Nephron progenitor cell (in vitro differentiated cells): ENCODE measurements at regions not wholly inside any gene's neighbourhood (a gene's known extent, or its start where the extent isn't known, plus 50 kb on each side); places are given as distances from the start of the nearest gene placed in this dataset.
A peak's percentile ranks its signal among the peaks of the same experiment; 100 is the strongest.

Source experiments
- DNase-seq: peaks from one replicate; pipeline ENCODE4 v3.0.0; 2021
- H3K27ac Mint-ChIP-seq: 2 replicates; pipeline ENCODE4 v1.8.0; 2021; ENCODE audit warnings: mild to moderate bottlenecking, moderate library complexity, mixed read lengths
- H3K27me3 Mint-ChIP-seq: 2 replicates; pipeline ENCODE4 v1.8.0; 2021; ENCODE audit warnings: mild to moderate bottlenecking, low read depth, mixed read lengths; ENCODE audit not compliant: poor library complexity
- H3K36me3 Mint-ChIP-seq: 2 replicates; pipeline ENCODE4 v1.8.0; 2021; ENCODE audit warnings: low read depth, mixed read lengths
- H3K4me1 Mint-ChIP-seq: 2 replicates; pipeline ENCODE4 v1.8.0; 2021; ENCODE audit warnings: mixed read lengths
- H3K4me3 Mint-ChIP-seq: 2 replicates; pipeline ENCODE4 v1.8.0; 2021; ENCODE audit warnings: mild to moderate bottlenecking, moderate library complexity, mixed read lengths
- H3K9me3 Mint-ChIP-seq: 2 replicates; pipeline ENCODE4 v1.8.0; 2021; ENCODE audit warnings: mild to moderate bottlenecking, moderate library complexity, mixed read lengths
- CTCF ChIP-seq: fragments of 200-600 bp; sonication (generic); IDR thresholded peaks from 2 replicates; pipeline ENCODE4 v1.5.0; 2021; ENCODE audit warnings: antibody characterized with exemption

- Mint-ChIP-seq H3K4me1 (no peaks in the 10 kb centered on the region), H3K27ac (no peak overlapping the region), H3K4me3 (no peak overlapping the region), H3K27me3 (peaks cover 3% of the 10 kb centered on the region), H3K36me3 (no peaks in the 10 kb centered on the region), H3K9me3 (no peaks in the 10 kb centered on the region)
- no peak for TF ChIP-seq CTCF
- no peak for DNase-seq
Measured at GRCh38 chr4:32994981-32995881, 2275.1 kb downstream of the PCDH7 start.

DNA sequence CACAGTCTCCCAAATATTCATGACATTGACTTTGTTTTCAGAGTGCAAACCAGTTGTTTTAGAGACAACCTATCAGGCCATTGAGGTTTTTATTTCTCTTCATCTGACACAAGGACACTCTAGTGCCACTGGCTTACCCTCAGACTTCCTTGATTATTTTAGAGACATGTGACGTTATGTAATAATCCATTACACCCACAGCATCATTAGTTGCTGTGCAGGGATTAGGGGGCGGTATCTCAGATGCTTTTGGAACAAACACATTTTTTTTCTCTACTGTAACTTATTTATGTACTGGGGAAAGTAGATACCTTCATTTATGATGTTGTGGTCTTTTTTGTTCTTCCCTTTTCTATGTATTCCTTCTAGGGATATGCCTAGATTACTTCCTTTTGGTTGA is 2293.1 kb downstream of the PCDH7 start:
- TF ChIP-seq CTCF: no peak
- Mint-ChIP-seq H3K4me1 (no peaks in the 10 kb centered on the region), H3K4me3 (no peak overlapping the region), H3K9me3 (no peaks in the 10 kb centered on the region), H3K27ac (no peak overlapping the region), H3K27me3 (no peaks in the 10 kb centered on the region), H3K36me3 (no peaks in the 10 kb centered on the region)
- DNase-seq: no peak

DNA sequence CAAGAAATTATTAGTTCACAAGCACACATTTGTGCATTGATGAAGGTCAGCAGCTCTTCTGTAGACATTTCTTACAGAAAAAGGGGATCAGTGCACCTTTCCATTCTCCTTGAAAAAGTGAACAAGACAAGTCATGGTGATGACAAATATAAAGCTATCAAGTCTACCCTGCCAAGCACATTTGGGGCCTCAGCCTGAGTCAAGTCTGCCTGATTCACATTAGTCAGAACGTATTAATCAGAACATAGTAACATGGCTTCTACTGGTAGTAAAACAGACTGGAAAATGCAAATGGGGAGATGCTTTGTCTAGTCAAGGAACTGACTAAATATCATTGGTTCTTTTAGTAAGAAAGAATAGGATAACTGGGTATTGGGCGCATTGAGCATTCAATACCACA is 2305.1 kb downstream of the PCDH7 start:
- no peak overlapping the region for H3K27ac Mint-ChIP-seq
- H3K9me3 Mint-ChIP-seq: no peaks in the 10 kb centered on the region
- H3K4me3 Mint-ChIP-seq: no peak overlapping the region
- no peak for TF ChIP-seq CTCF
- DNase-seq: no peak
- H3K27me3 Mint-ChIP-seq: no peaks in the 10 kb centered on the region
- H3K36me3 Mint-ChIP-seq: no peaks in the 10 kb centered on the region
- H3K4me1 Mint-ChIP-seq: no peaks in the 10 kb centered on the region

DNA sequence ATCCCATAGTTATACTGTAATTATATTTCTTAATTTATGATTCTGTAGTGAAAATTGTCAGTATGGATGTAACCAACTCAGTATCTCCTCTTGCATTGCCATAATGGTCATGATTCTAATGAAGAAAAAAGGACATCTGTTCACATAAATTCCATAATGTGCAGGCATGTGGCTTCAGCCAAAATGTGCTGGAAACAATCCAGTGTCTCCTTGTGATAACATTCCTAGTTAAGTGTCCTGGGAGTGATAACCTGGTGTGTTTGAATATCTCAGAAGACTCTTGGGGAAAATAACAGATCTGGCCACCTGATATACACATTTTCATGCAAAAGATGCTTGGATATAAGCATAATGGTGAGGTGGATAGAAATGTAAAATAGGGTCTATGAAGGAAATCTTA is 2309.8 kb downstream of the PCDH7 start:
- Mint-ChIP-seq H3K4me3 (no peak overlapping the region), H3K27me3 (no peaks in the 10 kb centered on the region), H3K27ac (no peak overlapping the region), H3K36me3 (no peaks in the 10 kb centered on the region), H3K4me1 (no peaks in the 10 kb centered on the region), H3K9me3 (no peaks in the 10 kb centered on the region)
- TF ChIP-seq CTCF: no peak
- DNase-seq: no peak

- Mint-ChIP-seq H3K4me1 (no peaks in the 10 kb centered on the region), H3K27ac (no peak overlapping the region), H3K36me3 (no peaks in the 10 kb centered on the region), H3K9me3 (no peaks in the 10 kb centered on the region), H3K4me3 (no peak overlapping the region), H3K27me3 (no peaks in the 10 kb centered on the region)
- no peak for DNase-seq
- no peak for TF ChIP-seq CTCF
Measured at GRCh38 chr4:33031328-33031727, 2311.2 kb downstream of the PCDH7 start.

DNA sequence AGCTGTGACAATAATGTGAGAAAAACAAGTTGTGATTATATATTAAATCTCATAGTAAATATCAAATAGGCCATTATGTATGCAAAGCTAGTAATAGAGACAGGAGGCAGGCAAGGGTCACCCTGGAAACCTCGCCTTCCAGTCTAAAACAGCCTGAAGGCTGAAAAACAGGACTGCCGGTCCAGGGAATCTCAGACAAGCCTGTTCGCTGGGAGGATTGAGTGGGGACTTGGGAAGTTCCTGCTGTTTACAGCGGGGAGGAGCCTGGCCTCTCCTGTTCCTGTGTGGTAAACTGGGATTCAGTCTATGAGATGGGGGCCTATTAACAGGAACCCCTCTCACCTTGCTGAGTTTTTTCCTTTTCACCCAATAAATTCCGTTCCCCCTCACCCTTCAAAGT is 2317.3 kb downstream of the PCDH7 start:
- no peaks in the 10 kb centered on the region for H3K4me1 Mint-ChIP-seq
- DNase-seq: no peak

More for the DNA sequence above, 2317.3 kb downstream of the PCDH7 start:
- H3K9me3 Mint-ChIP-seq: no peaks in the 10 kb centered on the region
- no peaks in the 10 kb centered on the region for H3K27me3 Mint-ChIP-seq
- TF ChIP-seq CTCF: no peak
- H3K4me3 Mint-ChIP-seq: no peak overlapping the region
- no peaks in the 10 kb centered on the region for H3K36me3 Mint-ChIP-seq
- peak overlapping the region; percentile 33 for H3K27ac Mint-ChIP-seq
